HEK293 (cell line): ENCODE measurements at regions not wholly inside any gene's neighbourhood (a gene's known extent, or its start where the extent isn't known, plus 50 kb on each side); places are given as distances from the start of the nearest gene placed in this dataset.

Source experiments
- ZNF184 ChIP-seq: fragments of 450-650 bp; IDR thresholded peaks from 2 replicates; pipeline ENCODE4 v1.5.1; 2018; ENCODE audit warnings: missing biosample characterization, mild to moderate bottlenecking, missing genetic modification characterization
- ZNF274 ChIP-seq, 2 experiments: fragments of 200-500 bp in 1 of 2; fragments of 450-650 bp in 1 of 2; sonication (Bioruptor generic) in 1 of 2; formaldehyde crosslinking in 1 of 2; IDR thresholded peaks; 2 replicates each; pipeline versions ENCODE4 v1.5.1 to v1.6.1; 2014 to 2016; ENCODE audit warnings: borderline replicate concordance in 1 of 2, inconsistent platforms in 1 of 2, low read length in 1 of 2, missing biosample characterization in 1 of 2, missing genetic modification characterization in 1 of 2

DNA sequence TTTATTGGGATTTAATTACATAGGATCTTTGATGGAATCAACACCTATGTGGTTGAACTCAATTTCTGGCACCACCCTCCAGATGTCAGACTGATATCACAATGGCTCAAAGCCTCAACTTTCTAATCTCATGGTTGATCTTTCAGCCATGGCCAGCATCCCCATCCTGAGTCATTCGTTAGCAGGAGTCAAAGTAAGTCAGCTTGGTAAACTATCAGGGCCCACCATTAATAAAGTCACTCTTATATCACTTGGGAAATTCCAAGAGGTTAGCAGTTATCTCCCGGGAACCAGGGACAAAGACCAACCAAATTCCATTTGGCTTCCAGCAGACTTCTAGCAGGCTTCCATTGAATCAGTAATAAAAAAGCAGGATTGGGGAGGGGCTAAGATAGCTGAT is 50.7 kb upstream of the TNFSF4 start:
- TF ChIP-seq ZNF274 (IDR thresholded peaks at IDR 0.05; ENCODE audit: low read length) (no peak), ZNF274 (tag by site-specific recombination; IDR thresholded peaks at IDR 0.05; ENCODE audit: borderline replicate concordance) (no peak), ZNF184 (tag by site-specific recombination) (no peak)
